ENCODE measurements at regions not wholly inside any gene's neighbourhood (a gene's known extent, or its start where the extent isn't known, plus 50 kb on each side); places are given as distances from the start of the nearest gene placed in this dataset.

DNA sequence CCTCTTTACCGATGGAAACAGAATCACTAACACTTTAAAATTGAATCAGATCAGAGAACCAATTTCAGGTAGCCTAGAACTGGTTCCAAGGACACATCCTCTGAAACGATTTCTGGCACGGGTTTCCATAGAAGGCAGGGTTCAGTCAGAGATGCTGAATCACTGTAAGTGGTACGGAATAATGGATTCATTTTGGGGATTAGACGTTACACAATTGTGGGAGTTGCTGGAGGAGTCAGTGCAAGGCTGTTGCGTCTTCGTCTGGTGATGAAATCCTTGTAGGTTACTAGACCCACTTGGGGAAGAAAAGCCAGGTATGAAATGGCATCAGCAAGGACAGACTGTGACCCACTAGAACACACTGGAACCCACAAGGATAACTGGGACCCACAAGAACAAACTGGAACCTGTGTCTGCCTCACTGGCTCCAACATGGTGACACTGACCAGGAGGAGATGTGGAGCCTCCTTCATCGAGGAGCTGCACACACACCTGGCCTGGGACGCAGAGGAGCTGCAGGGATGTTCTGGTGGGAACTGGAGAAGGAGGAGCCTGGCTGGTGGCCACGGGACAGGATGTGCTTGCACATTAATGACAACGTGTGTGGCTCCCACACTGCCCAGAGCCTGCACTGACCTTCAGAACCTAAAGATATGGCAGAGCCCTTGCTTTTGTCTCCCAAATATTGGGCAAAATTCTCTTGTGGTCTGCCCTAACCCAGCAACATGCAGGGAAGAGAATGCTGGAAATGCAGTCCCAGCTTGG, 105.1 kb downstream of the TRAPPC11 start:
- no peak for DNase-seq

DNA sequence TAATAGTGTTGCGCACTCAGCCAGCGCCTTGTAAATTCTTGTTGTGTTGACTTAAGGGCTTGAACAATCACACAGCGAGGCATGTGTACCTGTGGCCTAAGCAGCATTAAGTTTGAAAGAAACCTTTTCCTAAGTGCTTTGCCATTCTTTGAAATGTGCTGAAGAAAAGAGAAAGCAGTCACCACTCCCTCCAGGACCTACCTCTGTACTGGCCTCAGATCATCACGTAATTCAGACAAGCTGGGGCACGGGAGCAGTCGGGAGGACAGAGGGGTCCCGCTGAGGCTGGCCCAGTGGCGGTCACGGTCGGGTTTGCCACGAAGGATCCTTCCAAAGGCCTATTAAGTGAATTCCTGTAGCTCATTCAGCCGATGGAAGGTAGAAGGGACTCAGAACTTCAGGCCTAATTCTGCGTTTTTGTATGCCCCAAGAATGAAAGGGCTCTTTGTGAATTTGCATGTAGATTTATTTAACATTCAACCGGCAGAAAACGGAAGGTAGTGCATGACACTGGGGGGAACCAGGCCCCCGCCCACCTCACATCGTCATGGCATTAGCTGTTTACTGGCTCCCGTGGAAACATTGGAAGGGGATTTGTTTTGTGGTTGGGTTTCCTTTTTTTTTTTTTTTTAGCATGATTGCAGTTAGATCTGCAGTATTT, 106.3 kb downstream of the TRAPPC11 start:
- peak; percentile 57 for DNase-seq

- DNase-seq, result no peak
Observed at GRCh38 chr4:183766140-183766539, 107.0 kb downstream of the TRAPPC11 start.

GRCh38 chr4:183770906-183771305, 111.8 kb downstream of the TRAPPC11 start:
- DNase-seq, result no peak

DNA sequence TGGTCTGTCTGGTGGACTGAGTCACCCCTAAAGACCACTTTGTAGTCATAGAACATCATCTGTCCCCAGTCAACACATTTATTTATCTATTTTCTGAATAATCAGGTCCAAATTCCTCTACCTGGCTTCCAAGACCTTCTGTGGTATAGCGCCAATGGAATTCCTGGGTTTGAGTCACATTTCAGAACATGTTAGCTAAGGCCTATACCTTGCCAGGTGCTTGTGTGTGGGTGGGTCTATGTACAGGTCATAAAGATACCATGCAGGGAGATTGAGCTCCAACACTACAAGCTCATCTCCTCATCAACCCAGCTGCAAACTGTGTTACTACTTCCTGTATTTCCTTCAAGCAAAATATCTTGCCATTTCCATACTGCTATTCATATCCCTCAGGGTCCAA, 113.3 kb downstream of the TRAPPC11 start:
- no peak for DNase-seq

DNA sequence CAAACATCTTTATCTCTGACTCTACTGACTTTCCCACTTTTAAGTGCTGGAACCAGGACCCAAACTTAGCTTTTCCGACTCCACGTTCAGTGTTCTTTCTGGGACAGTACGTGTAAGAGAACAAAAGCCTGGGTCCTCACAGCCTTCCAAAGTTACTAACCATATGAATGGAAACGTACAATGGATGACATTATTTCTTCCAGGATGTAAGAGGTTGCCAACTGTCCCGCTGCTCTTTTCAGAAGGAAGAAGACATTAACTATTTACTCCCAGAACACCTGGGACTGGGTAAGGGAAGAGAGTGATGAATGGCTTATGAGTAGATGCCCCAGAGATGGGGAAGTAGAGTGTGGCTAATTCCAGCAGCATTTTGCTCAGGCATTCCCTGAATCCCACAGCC, 114.7 kb downstream of the TRAPPC11 start:
- DNase-seq, result no peak

- no peak for DNase-seq
Observed at GRCh38 chr4:183783306-183783705, 121.8 kb upstream of the STOX2 start.

GRCh38 chr4:183783991-183784553, 121.0 kb upstream of the STOX2 start:
- no peak for DNase-seq

DNA sequence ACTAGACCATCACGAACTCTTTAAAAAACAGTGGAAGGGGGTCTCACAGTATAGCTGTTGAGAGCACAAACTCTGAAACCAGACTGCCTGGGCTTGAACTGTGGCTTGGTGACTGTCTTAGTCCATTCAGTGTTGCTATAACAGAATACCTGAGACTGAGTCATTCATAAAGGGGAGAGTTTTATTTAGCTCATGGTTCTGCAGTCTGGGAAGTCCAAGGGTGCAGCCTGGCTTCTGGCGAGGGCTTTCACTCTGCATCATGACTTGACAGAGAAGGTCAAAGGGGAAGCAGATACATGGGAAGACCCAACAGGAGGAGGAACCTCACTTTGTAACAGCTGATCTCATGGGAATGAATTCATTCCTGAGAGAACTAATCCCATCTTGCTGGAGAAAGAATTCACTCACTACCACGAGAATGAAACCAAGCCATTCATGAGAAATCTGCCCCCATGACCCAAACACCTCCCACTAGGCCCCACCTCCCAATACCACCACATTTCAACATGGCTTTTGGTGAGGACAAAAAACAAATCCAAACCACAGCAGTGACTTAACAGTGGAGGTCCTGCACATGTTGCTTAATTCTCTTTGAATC, 116.7 kb upstream of the STOX2 start:
- DNase-seq, result no peak

DNA sequence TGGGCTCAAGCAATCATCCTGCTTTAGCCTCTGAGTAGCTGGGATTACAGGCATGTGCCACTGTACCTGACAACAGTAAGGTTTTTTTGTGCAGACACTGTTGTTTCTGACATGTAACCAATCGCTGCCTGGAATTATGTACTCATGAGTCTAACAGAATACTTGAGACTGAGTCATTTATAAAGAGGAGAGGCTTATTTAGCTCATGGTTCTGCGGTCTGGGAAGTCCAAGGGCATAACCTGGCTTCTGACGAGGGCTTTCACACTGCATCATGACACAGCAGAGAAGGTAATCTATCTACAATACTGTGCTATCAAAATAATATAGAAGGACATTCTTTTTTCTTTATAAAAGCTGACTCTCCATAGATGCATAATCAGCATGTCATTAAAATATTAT, 115.5 kb upstream of the STOX2 start:
- DNase-seq, result no peak

- DNase-seq, result no peak
Observed at GRCh38 chr4:183790661-183791060, 114.4 kb upstream of the STOX2 start.

- DNase-seq, result no peak
Observed at GRCh38 chr4:183797011-183797444, 108.1 kb upstream of the STOX2 start.

DNA sequence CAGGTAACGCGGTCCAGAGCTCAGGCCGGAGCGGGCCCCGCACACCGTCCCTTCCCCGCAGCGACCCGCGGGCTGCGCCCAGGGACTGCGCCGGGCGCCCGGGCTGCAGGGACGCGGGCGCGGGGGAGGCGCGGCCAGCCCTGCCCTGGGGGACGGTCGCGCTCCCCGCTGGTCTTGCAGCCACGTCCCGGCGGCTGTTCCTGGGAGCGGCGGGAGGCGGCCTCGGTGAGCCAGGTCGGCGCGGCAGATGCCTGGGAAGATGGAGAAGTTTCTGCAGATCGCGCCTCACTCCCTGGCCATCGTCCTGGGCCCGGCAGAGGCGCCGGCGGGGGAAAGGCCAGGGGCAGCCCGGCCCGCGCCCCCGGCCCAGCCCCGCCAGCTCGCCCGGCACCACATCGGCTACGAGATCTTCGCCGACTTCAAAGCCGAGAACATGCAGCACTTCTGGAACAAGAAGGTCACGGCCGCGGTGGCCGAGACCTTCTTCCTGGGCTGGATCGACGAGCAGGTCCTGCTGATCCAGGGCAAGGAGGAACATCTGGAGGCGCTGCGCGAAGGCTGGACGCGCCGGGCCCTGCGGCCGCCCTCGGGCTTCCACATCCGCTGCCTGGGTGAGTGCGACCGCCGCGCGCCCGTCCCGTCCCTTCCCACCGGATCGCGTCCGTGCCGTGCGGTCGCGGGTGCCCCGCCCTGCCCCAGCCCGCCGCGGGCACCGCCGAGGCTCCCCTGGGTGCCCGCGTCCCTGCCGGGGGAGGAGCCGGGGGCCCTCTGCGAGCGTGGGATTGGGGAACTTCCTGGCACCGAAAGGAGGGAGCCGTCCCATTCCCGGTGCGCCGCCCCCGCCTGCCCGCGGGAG, 107.4 kb upstream of the STOX2 start:
- peak; percentile 19 for DNase-seq

GRCh38 chr4:183798301-183799253, 106.5 kb upstream of the STOX2 start:
- no peak for DNase-seq

DNA sequence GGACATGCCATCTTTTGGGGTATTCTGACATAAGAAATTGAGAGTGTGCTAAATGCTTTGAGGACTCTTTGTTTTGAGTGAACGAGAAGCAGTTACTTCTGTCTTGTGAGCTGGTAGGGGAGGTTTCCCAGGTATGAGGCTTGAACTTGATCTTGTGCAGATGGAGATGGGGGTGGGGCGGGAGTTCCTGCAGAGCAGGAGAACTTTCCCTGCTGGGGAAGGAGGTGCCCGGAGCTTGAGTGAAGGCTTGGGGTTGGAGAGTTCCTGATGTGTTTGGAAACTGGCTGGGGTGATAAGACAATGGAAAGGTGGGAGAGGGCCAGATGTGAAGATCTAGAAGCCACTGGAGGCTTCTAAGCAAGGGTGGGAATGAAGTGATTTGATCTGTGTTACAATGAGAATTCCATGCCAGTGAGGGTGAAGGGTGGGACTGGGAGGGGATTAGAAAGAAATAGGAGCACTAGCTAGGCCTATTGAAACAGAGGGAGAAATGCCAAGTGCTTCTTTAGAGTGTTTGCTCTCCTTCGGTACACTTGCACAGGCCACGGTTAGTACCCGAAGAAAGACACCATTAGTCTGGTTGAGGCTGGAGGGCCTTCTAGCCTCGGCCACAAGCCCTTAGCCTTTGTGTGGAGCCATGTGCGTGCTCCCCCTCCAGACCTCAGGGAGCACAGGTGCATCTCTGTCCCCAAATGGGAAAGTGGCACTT, 103.5 kb upstream of the STOX2 start:
- DNase-seq, result no peak

DNA sequence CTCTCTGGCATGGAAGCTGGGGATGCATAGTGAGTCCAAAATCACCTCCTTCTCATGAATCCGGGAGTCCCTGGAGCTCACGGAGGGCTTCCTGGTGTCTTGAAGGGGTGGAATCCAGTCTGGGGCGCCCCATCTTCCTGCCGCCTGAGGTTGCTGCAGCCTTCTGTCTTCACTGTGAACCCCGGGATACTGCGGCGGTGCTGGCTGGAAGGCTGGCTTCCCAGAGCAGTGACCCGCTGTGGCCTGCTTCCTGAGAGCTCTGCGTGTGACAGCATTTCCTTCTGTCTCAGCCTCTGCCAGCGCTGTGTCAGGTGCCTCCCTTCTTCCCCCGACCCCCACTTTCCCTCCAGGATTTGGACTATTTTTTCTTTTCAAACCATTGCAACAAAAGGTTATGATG, 98.8 kb upstream of the STOX2 start:
- DNase-seq, result no peak

GRCh38 chr4:183807420-183808096, 97.5 kb upstream of the STOX2 start:
- no peak for DNase-seq

DNA sequence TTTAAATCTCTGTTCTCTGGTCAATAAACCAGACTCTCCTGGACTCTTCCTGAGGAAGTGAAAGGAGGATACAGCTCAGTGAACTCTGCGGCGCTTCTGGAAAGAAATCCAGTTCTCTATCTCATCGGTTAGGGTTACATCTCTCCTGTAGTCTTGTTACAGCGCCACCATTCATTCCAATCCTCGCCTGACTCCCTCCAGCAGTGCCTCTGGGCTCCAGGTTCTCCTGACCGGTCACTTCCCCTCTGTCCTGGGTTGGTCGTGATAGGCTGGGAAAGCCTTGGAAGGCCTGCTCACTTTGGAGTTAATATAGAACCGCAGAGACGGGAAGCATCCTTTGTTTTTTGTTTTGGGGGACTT, 97.0 kb upstream of the STOX2 start:
- DNase-seq, result peak; percentile 39

DNA sequence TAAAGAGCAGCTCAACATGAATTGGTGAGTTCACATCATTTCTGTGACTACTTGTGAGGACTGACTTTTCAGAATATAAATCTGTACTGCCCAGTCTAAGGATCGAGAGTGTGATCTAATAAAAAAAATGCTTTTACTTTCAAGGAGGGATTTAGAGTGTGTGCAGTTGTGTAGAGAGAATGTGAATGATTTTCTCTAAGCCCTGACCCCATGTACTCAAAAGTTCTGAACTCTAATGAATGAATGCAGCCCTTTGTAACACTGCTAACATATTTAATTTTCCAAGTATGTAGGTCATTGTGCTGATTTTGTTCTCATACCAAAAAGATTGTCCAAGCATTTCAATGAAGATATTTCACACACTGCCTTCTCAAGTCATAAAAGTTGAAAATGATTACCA, 92.5 kb upstream of the STOX2 start:
- DNase-seq, result no peak

- no peak for DNase-seq
Observed at GRCh38 chr4:183814461-183814860, 90.6 kb upstream of the STOX2 start.

Measured in dermis blood vessel endothelial cell (primary cell).